Mesodermal cell (in vitro differentiated cells): ENCODE measurements at regions not wholly inside any gene's neighbourhood (a gene's known extent, or its start where the extent isn't known, plus 50 kb on each side); places are given as distances from the start of the nearest gene placed in this dataset.
"Not testable (repeated sequence)": the region's sequence is repeated elsewhere in the genome, so short reads cannot be mapped to it uniquely, and the experiment has no call there.

Source experiments
- H3K27ac ChIP-seq: 2 replicates; pipeline ENCODE4 v1.7.0; 2013; ENCODE audit warnings: mild to moderate bottlenecking, low read depth, low read length, moderate library complexity; ENCODE audit not compliant: severe bottlenecking
- H3K36me3 ChIP-seq: 2 replicates; pipeline ENCODE4 v1.7.1; 2013; ENCODE audit warnings: mild to moderate bottlenecking, low read length, moderate library complexity; ENCODE audit not compliant: control insufficient read depth, insufficient read depth
- H3K4me1 ChIP-seq: one replicate; pipeline ENCODE4 v1.7.1; 2013; ENCODE audit warnings: mild to moderate bottlenecking, low read length; ENCODE audit not compliant: insufficient read depth, control insufficient read depth, poor library complexity, severe bottlenecking
- H3K4me3 ChIP-seq: 2 replicates; pipeline ENCODE4 v1.7.0; 2013; ENCODE audit warnings: low read length, control low read depth, mild to moderate bottlenecking; ENCODE audit not compliant: insufficient read depth, poor library complexity, severe bottlenecking; ENCODE audit errors: extremely low read depth
- H3K9me3 ChIP-seq: 2 replicates; pipeline ENCODE4 v1.7.1; 2013; ENCODE audit warnings: mild to moderate bottlenecking, low read length, moderate library complexity; ENCODE audit not compliant: control insufficient read depth
- WGBS, 2 experiments: methylation state at CpG; one replicate each; pipeline ENCODE4 v1.1.5; 2013; ENCODE audit warnings: missing lambda C conversion rate in 2 of 2; ENCODE audit not compliant: insufficient coverage in 2 of 2; 5-methylcytosine and 5-hydroxymethylcytosine counted together

DNA sequence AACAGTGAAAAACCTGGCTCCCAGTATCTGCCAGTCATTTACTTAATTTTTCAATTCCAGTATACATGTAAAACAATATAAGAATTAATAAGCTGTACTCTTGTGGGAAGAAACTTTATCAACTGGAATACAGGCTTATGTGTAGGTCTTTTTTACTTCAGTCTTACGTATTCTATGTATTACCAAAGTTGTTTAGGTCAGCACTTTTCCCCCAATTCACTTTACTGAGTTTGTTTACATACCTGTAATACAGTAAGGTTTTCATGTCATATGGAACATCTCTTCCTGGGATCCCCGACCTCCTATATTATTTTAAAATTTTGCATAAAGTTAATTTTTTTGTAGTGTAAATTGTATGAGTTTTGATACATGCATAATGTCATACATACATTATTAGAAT is 181.8 kb upstream of the OLFM3 start:
- no peaks in the 10 kb centered on the region for H3K9me3 ChIP-seq
- WGBS, 2 experiments, result no CpG with 5 or more reads among the region's 2 CpGs
- H3K36me3 ChIP-seq, result no peaks in the 10 kb centered on the region
- H3K4me1 ChIP-seq, result no peaks in the 10 kb centered on the region
- H3K27ac ChIP-seq, result no peak overlapping the region
- H3K4me3 ChIP-seq, result no peak overlapping the region

DNA sequence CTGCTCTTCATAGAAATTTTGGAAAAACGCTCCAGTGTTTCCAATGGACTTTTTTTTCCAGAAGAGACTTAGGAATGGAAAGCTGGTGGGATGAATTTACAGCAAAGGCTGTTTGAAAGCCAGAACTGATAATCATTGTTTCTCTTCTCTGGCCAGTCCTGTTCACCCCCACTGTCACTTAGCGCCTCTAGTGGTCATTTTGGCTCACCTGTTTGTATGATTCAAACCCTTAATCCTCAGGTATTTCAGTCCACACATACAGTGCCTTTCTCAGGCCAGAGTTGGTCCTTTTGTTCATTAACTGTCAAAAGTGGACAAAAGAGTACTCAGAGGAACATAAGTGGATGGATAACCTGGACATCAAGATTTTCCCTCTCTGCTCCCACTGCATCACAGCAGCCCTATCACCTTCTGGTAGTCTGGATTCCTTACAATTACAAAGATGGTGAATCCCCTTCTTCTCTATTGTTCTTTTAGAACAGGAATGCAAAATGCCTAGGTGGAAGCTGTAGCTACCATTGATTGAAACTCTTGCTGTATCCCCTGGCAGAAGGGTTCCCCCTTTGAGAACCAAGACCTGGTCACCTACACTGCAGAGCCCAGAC is 177.6 kb upstream of the OLFM3 start:
- Histone ChIP-seq H3K9me3 (no peaks in the 10 kb centered on the region), H3K4me1 (no peaks in the 10 kb centered on the region), H3K27ac (no peak overlapping the region), H3K4me3 (no peak overlapping the region), H3K36me3 (no peaks in the 10 kb centered on the region)
- WGBS, 2 experiments, result 20 to 50% methylated on average over 1 to 2 of the region's 2 CpGs

DNA sequence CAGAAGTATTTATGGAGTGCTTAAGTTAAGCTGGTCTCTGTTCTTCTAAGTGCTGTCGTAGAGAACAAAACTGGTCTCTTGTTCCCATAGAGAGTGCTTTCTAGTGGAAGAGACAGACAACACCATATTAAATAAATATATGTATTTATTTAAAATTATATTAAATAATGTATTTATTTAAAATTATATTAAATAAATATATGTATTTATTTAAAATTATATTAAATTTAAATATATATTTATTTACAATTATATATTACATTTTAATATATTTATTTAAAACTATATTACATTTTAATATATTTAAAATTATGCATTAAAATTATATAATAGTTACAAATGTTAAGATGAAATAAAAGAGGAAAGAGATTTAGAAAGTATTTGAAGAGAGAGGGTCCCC is 175.5 kb upstream of the OLFM3 start:
- no CpG with 5 or more reads among the region's 1 CpG for WGBS, 2 experiments
- H3K27ac ChIP-seq, result no peak overlapping the region

DNA sequence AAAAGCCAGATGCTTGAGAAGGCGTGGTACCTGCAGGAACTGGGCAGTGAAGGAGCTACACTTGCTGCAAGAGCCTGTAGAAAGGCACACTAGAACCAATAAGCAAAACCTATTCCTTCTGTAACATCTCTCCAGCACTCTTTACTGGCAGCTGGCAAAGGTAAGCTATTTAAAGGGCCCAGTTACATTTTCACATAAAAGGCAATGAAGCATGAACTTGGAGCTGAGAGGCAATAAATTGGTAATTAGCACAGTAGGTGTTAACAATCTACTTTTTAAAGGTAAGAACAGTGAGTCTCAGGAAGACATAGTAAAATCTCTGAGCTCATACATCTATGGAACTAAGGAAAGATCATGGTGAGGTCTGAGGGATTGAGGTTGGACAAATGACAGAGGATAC is 167.1 kb upstream of the OLFM3 start:
- 80% methylated on average over 1 of the region's 1 CpG; no CpG with 5 or more reads in 1 of the 2 experiments for WGBS, 2 experiments
- Histone ChIP-seq H3K27ac (no peak overlapping the region), H3K9me3 (no peaks in the 10 kb centered on the region), H3K4me1 (no peaks in the 10 kb centered on the region), H3K36me3 (no peaks in the 10 kb centered on the region), H3K4me3 (no peak overlapping the region)

More for the DNA sequence above, 175.5 kb upstream of the OLFM3 start:
- Histone ChIP-seq H3K4me1 (no peaks in the 10 kb centered on the region), H3K4me3 (no peak overlapping the region), H3K36me3 (no peaks in the 10 kb centered on the region), H3K9me3 (no peaks in the 10 kb centered on the region)

DNA sequence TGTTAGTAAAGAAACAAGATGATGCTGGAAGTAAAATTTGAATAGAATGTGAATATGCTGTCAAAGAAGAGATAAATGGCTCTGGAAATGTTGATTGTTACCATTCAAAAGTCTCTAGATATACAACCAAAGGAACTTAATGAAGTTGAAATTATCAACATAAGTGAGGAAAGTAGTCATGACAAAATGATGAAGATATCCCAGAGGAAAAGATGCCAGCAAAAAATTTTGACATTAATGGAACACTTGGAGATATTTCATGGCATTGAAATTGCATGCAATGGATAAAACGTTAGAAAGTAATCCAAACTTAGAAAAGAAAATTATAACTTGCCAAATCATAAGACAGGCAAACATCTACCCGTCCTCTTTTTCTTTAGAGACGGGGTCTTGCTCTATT is 154.5 kb upstream of the OLFM3 start:
- H3K36me3 ChIP-seq, result no peaks in the 10 kb centered on the region
- 100% methylated on average over 1 of the region's 3 CpGs; no CpG with 5 or more reads in 1 of the 2 experiments for WGBS, 2 experiments

GRCh38 chr1:102120910-102121309 is 124.2 kb upstream of the OLFM3 start:
- H3K4me3 ChIP-seq, result no peak overlapping the region
- H3K9me3 ChIP-seq, result no peaks in the 10 kb centered on the region
- H3K36me3 ChIP-seq, result no peaks in the 10 kb centered on the region
- WGBS, 2 experiments, result 90 to 94% methylated on average over 4 of the region's 4 CpGs
- H3K4me1 ChIP-seq, result no peaks in the 10 kb centered on the region
- H3K27ac ChIP-seq, result no peak overlapping the region

More for the DNA sequence above, 154.5 kb upstream of the OLFM3 start:
- no peak overlapping the region for H3K27ac ChIP-seq
- no peaks in the 10 kb centered on the region for H3K4me1 ChIP-seq
- H3K4me3 ChIP-seq, result no peak overlapping the region
- H3K9me3 ChIP-seq, result no peaks in the 10 kb centered on the region

GRCh38 chr1:102118150-102118549 is 121.4 kb upstream of the OLFM3 start:
- H3K36me3 ChIP-seq, result no peaks in the 10 kb centered on the region
- no peak overlapping the region for H3K27ac ChIP-seq
- H3K4me1 ChIP-seq, result no peaks in the 10 kb centered on the region
- WGBS, 2 experiments, result 40% methylated on average over 1 of the region's 3 CpGs; no CpG with 5 or more reads in 1 of the 2 experiments
- H3K4me3 ChIP-seq, result no peak overlapping the region
- no peaks in the 10 kb centered on the region for H3K9me3 ChIP-seq

- H3K9me3 ChIP-seq, result no peaks in the 10 kb centered on the region
- H3K4me1 ChIP-seq, result no peaks in the 10 kb centered on the region
- no peaks in the 10 kb centered on the region for H3K36me3 ChIP-seq
- H3K27ac ChIP-seq, result no peak overlapping the region
- no peak overlapping the region for H3K4me3 ChIP-seq
- WGBS, 2 experiments, result 89 to 90% methylated on average over 2 to 3 of the region's 3 CpGs
These were observed 113.9 kb upstream of the OLFM3 start for GRCh38 chr1:102110586-102110985.

- H3K4me1 ChIP-seq, H3K9me3 ChIP-seq, H3K4me3 ChIP-seq, H3K36me3 ChIP-seq, H3K27ac ChIP-seq: not testable (repeated sequence)
- 100% methylated on average over 1 of the region's 2 CpGs; no CpG with 5 or more reads in 1 of the 2 experiments for WGBS, 2 experiments
These were observed 112.8 kb upstream of the OLFM3 start for GRCh38 chr1:102109493-102109892.

DNA sequence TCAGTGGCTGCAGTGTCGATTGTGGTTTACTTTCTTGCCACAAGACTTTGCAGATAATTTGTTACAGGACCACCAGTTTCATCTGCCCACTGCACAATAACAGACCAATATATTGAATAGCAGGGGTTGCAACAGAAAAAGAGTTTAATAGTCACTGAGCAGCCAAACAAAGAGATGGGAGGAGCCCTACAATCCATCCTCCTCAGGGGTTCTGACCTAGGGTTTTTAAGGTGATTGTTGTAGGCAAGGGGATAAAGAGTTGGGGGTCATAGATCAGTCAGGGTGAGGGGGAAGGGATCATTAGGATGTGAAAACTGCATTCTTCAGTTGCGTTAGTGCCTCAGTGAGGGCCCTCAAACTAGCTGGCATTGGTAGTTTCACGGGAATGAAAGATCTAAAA is 110.7 kb upstream of the OLFM3 start:
- no peaks in the 10 kb centered on the region for H3K36me3 ChIP-seq
- WGBS, 2 experiments, result 54 to 80% methylated on average over 1 to 2 of the region's 3 CpGs
- no peak overlapping the region for H3K27ac ChIP-seq
- H3K9me3 ChIP-seq, result no peaks in the 10 kb centered on the region
- H3K4me1 ChIP-seq, result no peaks in the 10 kb centered on the region
- no peak overlapping the region for H3K4me3 ChIP-seq

DNA sequence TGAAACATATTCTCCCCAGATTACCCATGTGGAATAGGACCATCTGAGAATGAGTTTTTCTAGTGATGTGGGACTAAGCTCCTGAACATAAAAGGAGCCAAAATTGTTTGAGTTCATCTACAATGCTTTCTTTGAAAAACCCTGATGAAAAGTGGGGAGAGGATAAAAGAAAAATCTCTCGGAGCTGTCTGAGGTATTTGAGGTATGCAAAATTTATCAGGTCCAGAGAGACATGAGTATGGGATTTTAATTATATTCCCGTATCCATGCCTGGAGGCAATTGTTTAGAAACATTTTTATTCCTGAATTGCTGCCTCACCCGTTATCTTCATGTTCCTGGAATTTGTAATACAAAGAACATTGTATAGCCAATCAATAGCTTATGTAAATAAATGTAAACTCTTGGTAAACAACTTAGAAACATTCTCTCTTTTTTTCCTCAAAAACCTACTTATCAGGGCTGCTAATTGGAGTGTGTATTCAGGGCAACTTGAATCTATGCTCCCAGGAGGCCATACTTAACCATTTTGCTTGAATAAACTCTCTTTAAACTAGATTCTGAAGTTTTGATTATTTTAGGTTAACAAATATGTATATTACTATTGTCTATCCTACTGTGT is 109.3 kb upstream of the OLFM3 start:
- no peak overlapping the region for H3K27ac ChIP-seq
- no peaks in the 10 kb centered on the region for H3K9me3 ChIP-seq
- no peak overlapping the region for H3K4me3 ChIP-seq
- H3K36me3 ChIP-seq, result no peaks in the 10 kb centered on the region
- no peaks in the 10 kb centered on the region for H3K4me1 ChIP-seq
- 40 to 48% methylated on average over 1 to 2 of the region's 3 CpGs for WGBS, 2 experiments
